ENCODE measurements at regions not wholly inside any gene's neighbourhood (a gene's known extent, or its start where the extent isn't known, plus 50 kb on each side); places are given as distances from the start of the nearest gene placed in this dataset.

DNA sequence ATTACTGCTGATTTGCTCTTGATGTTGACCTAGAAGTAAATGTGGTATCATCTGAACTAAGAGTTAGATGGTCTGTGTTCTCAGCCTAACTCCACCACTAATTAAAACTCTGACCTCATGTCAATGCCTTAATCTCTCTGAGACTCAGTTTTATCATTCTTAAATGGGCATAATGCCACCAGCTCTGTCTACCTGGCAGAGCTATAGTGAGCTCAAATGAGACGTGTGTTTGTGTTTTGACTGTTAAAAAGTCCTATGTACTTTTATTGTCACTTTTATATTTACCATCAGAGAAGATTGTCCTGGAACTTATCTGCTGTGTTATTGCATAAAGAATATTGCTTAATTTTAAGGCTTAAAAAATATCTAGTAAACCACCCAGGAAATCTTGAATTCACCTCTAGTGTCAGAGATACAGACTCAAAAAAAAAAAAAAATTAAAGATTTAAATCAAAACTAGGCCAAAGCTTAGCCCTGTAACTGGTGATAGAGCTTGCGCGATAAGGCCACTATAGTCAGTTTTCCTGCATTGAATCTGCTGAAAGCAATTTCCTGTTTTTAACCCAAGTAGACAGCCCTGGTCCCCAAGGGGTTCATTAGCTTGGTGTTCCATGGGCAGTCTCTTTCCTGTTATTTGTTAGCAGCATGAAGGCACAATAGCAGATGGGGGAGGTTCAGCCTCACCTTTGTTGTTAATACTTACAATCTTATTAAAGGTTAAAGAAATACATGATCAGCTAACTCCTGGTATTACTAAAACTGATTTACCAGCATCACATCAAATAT, 261.8 kb downstream of the ATP23 start:
- DNase-seq, result peak; percentile 73

DNA sequence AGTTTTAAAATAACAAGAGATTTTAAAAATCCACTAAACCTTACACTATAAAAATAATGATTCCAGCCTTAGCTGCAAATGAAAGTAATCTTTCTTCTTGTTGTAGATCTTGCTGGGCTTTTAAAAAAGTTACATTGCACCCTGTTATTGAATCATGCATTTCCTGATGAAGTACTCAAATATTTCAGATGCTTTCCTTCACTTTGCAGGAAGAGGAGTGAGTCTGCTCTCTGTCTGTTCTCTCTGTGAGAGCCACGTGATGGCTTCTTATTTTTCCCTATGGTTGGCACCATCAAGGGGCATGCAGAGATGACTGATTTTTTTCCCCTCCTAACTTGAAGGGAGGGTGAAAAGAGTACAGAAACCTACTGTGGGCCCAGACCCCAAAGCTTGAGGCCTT, 262.7 kb downstream of the ATP23 start:
- DNase-seq, result no peak

DNA sequence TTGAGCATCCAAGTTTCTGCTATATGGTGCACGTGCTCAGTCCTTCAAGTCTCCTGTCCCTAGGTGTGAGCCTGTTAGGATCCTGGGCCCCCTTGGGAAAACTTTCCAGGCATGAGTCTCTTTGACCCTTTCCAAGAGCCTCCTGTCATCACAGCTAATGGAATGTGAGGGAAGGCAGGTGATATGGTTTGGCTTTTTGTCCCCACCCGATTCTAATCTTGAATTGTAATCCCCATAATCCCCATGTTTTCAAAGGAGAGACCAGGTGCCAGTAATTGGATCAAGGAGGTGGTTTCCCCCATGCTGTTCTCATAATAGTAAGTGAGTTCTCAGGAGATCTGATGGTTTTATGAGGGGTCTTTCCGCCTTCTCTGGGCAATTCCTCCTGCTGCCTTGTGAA, 265.5 kb downstream of the ATP23 start:
- DNase-seq, result no peak

DNA sequence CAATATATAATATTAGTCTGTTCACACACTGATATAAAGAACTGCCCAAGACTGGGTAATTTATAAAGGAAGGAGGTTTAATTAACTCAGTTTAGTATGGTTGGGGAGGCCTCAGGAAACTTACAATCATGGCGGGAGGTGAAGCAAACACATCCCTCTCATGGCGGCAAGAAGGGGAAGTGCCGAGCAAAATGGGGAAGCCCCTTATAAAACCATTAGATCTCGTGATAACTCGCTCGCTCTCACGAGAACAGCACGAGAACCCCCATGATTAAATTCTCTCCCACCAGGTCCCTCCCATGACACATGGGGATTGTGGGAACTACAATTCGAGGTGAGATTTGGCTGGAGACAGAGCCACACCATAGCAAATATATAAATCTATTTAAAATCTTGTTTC, 269.8 kb downstream of the ATP23 start:
- DNase-seq, result no peak

DNA sequence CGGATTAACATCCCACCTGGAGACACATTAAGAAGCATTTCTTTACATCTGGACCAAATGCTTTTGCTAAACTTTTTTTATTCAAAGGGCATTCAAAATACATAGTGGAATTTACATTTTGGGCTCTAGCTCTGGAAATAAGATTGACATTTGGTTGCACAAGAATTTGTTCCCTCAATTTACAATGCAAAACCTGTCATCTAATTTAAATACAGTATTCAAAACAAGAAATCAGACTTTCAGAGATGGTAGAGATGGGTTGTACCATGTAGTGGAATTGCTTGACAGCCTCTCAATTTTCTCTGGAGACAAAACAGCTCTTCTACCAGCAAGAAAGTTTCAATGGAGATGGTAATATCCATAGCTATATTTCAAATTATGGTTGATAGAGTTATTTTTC, 275.8 kb downstream of the ATP23 start:
- no peak for DNase-seq

DNA sequence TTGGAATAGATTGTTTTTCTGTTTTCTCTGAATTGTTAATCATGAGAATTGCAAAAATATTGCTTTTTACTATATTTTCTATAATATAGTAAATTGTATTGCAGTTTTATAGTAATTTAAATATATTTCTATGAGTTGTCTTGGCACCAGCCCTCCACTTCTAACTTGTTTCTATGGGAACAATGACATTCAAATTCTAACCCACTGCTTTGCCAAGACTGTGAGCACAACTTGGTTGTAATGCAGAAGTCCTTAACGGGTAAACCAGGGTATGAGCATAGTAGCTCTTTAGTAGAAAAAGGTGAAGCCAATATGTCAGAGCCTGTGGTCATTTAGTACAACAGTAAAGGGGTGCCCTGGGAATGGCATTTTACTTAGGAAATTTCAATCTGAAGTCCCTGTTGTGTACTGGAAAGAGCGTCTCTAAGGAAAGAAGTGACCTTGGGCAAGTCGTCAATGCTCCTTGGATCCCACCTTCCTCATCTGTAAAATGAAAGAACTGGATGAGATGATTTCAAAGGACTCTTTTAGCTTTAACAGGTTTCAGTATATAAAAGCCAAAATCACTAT, 283.3 kb downstream of the ATP23 start:
- DNase-seq, result no peak

DNA sequence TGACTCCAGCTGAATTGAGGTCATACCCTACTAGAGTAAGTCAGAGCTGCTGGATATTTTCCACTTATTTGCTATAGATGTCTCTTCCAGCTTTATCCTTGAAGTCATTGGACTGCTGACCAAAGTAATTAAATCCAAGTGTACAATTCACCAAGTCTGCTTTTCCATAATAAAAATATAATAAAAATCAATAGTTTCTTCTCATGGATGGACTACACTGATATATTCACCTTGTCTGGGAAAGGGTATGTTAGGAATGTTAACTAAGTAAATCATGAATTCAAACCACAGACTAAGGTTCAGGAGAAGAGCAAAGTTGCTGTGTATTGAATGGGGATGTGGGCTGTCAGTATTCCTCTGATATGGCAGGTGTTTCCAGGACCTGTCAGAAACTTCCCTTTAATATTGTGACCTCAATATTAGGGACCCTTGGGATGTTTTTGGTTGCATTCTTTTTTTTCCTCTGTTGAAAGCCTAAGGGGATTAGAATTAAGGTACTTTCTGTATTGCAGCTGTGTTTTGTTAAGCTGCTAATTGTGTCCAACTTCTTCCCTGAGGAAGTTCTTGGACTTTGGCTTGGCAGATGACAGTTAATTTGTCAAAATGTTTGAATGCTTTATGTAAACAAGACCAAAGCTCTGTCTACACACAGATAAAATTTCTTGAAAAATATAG, 284.0 kb downstream of the ATP23 start:
- no peak for DNase-seq

DNA sequence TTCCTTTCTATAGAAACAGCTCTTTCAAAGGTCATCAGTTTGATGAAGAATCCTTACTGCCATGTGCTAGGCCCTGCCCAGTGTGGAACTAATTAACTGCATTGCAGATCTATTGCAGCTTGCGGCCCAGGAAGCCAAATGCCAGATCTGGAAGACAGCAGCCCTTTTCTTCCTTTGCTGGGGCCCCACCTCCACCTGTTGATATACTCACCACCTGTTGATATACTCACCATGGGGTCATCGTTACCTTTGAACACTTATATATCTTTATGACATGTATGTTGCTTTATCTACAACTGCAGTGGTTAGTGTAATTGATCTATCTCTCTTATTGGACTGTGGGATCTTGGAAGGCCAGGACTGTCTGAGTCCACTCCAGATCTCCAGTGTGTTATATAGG, 292.5 kb downstream of the ATP23 start:
- DNase-seq, result no peak

DNA sequence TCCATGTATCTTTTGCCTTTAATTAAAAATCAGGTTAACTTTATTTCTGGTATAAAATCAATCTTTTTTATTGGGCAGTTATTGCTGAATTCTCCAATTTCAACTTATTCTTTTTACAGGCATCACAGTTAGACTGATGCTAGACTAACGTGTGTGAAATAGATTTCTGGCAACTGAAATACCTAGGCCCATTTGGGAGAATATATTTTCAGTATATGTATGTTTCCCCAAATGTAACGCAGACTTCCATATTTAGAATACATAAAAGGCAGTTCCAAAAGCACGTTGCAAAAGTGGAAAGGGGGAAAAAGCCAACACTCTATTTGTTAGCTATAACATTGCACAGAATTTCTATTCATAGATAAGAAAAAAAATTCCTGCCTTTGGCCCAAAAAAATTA, 297.0 kb downstream of the ATP23 start:
- no peak for DNase-seq

DNA sequence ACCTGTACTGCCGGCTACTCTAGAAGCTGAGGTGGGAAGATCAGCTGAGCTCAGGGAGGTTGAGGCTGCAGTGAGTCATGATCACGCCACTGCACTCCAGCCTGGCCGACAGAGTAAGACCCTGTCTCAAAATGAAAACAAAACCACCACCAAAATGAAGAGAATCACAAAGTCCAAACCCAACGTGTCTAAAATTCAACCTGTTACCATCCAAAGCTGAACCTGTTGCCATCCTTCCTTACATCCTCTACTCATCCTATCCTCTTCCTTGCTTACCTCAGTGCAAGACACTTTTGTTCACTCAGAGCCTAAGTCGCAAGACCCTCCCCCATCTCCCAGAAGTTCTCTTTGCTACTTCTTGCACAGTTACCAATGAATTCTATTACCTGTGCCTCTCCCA, 299.7 kb downstream of the ATP23 start:
- DNase-seq, result no peak

DNA sequence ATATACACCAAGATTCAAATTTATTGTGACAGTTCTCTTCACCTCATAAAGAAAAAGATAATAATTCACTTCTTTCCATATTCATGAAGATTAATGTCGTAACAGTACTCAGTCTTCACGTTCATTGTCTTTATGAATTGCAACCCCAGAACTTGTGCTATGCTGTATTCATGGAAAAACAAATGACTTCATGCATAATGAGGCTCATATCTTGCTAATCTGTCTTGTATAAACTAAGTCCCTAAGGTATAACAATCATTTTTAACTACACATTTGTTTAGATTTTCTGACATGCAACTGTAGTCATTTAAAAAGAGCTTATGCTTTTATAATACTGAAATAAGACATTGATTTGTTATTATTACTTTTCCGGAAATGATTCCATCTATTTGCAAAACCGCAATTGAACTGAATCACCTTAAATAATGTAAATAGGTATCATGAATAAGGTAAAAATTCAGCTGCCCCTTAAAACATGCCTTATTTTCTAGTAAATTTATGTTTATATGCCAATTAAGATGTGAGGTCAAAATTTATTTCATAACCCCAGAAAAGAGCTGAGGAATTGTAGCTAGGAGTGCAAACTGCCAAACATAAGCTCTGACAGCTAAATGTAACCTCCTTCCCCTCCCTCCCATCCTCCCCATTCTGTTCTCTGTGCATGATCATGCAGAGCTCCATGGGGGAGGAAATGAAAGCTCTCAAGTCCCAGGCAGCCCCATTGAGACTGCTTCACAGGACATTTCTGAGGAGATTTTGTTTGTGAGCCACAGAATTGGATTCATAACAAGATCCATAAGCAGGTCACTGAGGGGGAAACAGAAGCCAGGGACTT, 301.6 kb downstream of the ATP23 start:
- no peak for DNase-seq

DNA sequence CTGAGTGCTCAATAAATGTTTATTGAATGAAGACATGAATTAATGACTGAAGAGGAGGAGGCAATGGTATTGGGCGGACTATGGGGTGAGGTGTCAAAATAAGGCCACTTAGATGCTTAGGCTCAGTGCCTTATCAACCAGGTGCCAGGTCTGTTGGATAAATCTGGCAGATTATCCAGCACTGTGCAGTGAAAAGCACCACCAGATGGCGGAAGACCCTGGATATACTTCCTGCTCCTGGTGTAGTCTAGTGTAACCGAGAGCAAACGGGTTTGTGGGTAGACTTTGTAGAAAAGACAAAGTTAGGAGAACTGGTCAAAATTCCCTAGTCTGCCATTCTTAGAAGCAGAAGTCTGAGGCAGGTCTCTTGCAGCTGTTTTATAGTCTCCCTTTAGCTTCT, 306.3 kb downstream of the ATP23 start:
- no peak for DNase-seq

DNA sequence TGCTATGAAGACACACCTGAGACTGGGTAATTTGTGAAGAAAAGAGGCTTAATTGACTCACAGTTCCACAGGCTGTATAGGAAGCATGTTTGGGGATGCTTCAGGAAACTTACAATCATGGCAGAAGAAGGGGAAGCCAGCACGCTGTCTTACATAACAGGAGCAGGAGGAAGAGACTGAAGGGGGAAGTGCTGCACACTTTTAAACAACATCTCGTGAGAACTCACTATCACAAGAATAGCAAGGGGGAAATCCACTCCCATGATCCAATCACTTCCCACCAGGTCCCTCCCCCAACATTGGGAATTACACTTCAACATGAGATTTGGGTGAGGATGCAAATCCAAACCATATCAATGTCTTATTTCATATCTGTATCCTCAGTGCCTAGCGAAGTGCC, 307.2 kb downstream of the ATP23 start:
- DNase-seq, result no peak

DNA sequence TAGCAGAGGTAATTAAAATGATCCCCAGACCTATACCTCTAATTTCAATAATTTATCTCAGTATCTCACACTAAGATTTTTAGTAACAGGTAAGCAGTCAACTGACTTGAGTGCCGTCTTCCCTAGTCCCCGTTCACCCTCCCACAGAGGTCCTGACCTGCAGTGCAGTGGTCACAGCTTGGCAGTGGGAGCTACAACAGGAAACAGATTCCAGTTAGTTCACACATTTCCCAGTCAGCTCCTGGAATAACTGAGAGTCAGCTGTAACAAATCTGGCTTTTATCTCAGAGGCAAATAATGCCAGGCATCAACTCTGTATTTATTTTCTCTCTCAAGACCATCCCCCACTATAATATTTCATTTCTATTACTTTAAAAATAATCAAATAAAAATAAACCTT, 308.2 kb downstream of the ATP23 start:
- no peak for DNase-seq

DNA sequence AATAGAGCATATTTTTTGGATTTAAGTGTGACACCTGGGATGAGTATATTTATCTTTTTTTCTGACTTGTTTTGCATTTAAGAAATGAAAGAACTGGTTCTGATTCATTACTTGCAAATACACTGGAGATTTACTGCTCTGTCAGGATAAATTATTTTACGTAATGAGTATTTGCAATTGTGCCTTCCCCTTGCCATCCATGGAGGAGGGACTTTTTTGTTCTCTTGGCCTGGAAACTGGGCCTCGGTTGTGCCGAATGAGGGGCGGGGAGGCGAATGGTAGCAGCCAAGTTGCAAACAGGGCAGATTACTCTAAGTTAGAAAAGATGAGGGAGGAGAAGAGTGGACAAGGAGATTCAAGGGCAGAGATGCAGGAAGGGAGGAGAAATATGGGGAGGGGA, 308.7 kb downstream of the ATP23 start:
- no peak for DNase-seq

DNA sequence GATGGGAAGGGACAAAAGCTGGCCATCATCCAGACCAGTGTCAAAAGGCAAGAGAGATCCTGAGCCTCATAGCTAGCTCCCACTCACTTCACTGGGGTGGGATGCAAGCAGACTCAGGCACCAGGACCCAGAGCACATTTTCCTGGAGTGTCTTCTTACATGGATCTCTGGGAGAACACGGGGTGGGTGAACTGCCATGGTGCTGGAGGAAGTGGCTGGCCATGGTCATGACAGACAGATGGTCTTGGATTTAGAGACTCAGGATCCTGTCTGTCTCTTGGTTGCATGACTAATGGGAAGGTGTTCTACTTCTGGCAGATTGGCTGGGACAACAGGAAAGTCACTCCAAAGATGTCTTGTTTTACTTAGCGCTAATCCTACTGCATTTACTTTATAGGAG, 311.5 kb downstream of the ATP23 start:
- no peak for DNase-seq

DNA sequence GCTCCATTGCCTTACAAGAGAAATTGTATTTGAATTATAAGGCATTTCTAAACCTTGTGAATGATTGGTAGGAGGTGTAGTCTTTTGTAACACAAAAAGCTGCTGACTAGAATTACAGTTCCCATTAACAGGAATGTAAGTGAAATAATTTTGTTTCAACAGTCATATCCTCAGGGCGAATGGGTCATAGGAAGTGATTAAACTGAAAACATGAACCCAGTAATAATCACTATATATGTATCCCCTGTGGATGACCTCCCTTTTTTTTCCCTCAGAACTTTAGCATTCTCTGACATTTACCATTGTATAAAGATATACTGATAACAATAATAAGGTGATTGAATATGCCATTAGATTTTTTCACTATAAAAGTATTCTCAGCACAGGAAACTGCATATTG, 312.3 kb downstream of the ATP23 start:
- DNase-seq, result no peak

DNA sequence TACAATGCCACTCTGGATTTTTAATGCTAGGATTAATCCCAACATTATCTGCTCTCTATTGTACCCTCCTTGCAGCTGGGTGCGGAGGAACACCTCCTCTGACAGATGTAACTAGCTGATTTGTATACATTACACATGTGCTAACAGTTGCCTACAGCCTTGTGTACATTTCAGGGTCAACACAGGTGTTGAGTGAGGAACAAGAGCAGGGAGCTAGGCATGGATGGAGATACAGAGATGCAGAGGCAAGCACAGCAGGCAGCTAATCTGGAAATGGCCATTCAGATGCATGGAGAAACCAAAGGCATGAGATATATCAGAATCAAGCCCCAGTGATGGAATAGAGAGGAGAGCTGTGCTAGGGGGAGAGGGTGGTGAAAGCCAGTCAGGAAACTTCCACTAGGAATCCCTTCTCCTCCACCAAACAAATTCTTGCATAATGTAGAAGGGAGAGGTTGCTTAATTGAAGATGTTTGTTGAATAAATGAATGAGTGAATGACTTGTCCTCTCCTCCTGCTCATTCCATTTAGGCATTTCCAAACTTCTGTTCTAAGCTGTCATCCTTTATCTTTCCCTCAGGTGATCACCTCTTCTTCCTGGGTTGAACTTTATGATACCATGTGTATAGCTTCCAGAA, 313.2 kb downstream of the ATP23 start:
- no peak for DNase-seq

DNA sequence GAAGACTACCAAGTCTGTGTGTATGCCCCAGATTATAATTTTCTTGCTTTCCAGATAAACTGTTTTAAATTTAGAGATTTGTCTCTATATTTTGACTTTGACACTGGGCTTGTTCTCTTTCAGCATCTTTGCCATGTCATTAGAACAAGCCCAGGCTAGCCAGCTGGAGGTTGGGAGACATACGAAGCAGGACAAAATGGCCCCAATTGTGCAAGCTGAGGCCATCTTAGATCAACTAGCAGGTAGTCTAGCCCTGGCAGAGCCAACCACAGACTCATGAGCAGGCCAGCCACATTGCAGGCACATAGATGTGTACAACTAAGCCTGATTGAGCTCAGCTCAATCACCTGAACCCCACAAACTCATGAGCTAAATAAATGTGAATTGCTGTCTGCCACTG, 321.4 kb downstream of the ATP23 start:
- DNase-seq, result no peak

DNA sequence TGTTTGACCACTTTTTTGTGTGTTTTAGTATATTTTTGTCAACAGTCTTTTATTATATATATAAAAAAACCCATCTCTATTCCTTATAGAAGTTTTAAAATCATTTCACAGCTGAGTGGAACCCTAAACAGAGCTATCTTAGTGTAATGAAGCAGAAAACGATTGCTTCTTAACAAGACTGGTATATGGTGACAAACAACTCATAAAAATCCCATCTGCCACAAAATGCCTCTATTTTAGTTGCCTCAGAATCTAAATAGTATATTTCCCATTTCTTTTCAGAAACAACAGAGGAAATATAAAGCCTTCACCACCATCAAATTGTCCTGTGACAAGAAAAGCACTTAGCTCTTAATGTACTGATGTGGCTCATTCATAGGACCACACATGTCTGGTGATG, 322.4 kb downstream of the ATP23 start:
- no peak for DNase-seq

DNA sequence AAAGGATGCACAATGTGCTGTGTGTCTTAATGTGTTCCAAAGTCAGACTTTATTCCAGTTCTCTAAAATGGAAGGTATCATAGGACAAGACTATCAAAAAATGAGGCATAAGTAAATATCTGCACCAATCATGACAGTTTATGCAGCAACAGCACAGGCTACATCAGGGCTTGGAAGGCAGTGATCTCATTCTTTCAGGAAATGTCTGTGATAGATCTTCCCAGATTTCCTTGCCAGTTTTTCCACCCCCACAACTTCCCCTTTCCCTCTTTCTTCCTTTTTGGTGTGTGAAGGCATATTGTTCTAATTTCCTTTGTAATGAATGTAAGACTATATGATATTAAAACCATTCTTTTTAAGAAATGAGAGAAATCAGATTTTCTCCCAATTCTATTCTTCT, 326.7 kb downstream of the ATP23 start:
- DNase-seq, result no peak

DNA sequence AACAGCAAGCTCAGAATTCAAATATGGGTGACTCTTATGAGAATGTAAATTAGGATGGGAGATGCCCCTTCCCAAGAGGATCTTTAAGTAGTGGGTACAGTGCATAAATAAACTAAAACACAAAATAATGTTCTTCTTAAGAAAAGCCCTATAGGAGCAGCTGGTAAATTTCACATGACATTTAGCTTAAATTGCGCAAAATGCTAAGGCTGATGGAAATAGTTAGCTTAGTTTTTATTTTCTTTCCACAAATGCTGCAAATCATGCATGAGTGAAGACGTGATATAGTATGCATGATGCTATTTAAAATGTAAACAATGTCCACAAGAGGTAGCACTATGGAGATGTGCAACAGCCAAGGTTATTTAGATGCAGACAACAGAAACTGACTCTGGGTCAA, 328.1 kb downstream of the ATP23 start:
- no peak for DNase-seq
